ENCODE measurements at regions not wholly inside any gene's neighbourhood (a gene's known extent, or its start where the extent isn't known, plus 50 kb on each side); places are given as distances from the start of the nearest gene placed in this dataset.

DNA sequence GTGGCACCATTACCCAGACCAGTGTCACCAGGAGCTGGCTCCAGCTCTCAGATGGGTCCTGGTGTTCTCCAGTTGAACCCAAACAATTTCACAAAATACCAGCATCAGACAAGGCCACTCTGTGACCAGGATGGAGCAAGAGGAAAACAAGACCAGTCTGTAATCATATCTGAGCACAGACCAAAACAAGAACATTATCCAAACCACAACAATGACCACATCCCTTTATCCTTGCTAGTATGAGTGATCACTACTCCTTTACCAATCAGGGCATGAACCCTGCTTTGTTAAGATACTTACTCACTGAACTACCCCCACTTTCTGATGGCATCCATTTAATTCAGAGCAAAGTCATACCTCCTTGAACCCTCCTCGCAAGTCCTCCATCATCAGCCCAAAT, 145.9 kb downstream of the NUFIP1 start:
- Histone ChIP-seq H3K36me3 (ENCODE audit: low read depth, low read length) (no peaks in the 10 kb centered on the region), H4K20me1 (ENCODE audit: low read length) (no peaks in the 10 kb centered on the region), H3K9ac (ENCODE audit: low read length) (no peak overlapping the region), H3K4me1 (ENCODE audit: insufficient read depth, low read length) (peaks cover 14% of the 10 kb centered on the region), H3K9me2 (replicated peaks; ENCODE audit: low read length) (no peaks in the 10 kb centered on the region), H3F3A (ENCODE audit: low read length, unreplicated experiment) (no peaks in the 10 kb centered on the region), H3K9me3 (ENCODE audit: low read length) (no peaks in the 10 kb centered on the region), H3K4me3 (ENCODE audit: low read length) (no peak overlapping the region), H3K27me3 (ENCODE audit: low read length) (no peaks in the 10 kb centered on the region), H3K4me2 (ENCODE audit: low read length) (no peak overlapping the region), H3K27ac (ENCODE audit: low read length) (no peak overlapping the region), H2AFZ (ENCODE audit: low read length) (no peak overlapping the region), H3K79me2 (ENCODE audit: low read length) (no peaks in the 10 kb centered on the region)
- intact Hi-C loops (cut with micrococcal nuclease), result no loop called here
- no peak for ATAC-seq
- ChIA-PET POLR2A (ENCODE audit: unreplicated experiment) (no interaction called here), CTCF (no interaction called here)
- no TSS peak for BruUV-seq (replicated peaks)
- TF ChIP-seq, protein P1, sequence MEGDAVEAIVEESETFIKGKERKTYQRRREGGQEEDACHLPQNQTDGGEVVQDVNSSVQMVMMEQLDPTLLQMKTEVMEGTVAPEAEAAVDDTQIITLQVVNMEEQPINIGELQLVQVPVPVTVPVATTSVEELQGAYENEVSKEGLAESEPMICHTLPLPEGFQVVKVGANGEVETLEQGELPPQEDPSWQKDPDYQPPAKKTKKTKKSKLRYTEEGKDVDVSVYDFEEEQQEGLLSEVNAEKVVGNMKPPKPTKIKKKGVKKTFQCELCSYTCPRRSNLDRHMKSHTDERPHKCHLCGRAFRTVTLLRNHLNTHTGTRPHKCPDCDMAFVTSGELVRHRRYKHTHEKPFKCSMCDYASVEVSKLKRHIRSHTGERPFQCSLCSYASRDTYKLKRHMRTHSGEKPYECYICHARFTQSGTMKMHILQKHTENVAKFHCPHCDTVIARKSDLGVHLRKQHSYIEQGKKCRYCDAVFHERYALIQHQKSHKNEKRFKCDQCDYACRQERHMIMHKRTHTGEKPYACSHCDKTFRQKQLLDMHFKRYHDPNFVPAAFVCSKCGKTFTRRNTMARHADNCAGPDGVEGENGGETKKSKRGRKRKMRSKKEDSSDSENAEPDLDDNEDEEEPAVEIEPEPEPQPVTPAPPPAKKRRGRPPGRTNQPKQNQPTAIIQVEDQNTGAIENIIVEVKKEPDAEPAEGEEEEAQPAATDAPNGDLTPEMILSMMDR (conservative IDR thresholded peaks at IDR 0.05; ENCODE audit: low read depth, low read length), result no peak
- TF ChIP-seq EZH2phosphoT487 (IDR thresholded peaks at IDR 0.05; ENCODE audit: borderline replicate concordance, low read length) (no peak), EZH2 (IDR thresholded peaks at IDR 0.05; ENCODE audit: low read length, unreplicated experiment) (no peak)
- DNase-seq, result no peak

DNA sequence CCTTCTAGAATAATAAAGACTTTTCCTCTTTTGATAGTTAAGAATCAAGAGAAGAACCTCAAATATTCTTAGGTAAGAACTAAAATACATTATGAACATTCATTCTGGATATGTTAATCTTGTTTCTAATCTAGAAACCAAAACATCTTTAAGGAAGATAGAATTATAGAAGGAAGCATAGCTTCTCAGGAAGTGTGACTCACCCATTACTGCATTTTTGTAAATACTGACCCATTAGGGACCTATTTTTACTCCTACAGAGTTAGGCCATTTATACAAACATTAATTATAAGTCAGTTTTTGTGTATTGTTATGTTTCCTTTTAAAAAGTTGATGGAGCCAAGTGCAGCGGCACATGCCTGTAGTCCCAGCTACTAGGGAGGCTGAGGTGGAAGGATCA, 147.1 kb downstream of the NUFIP1 start:
- POLR2A ChIA-PET (ENCODE audit: unreplicated experiment), result no interaction called here
- Histone ChIP-seq H3K4me3 (ENCODE audit: low read length) (no peak overlapping the region), H3K36me3 (ENCODE audit: low read depth, low read length) (no peaks in the 10 kb centered on the region), H2AFZ (ENCODE audit: low read length) (no peak overlapping the region), H3K9ac (ENCODE audit: low read length) (no peak overlapping the region), H3K4me2 (ENCODE audit: low read length) (peak overlapping the region; percentile 25; the same call in 1 of the 2 replicates), H3K27ac (ENCODE audit: low read length) (peak overlapping the region; percentile 48), H3K27me3 (ENCODE audit: low read length) (no peaks in the 10 kb centered on the region), H3K9me3 (ENCODE audit: low read length) (no peaks in the 10 kb centered on the region), H3K9me2 (replicated peaks; ENCODE audit: low read length) (no peaks in the 10 kb centered on the region), H4K20me1 (ENCODE audit: low read length) (no peaks in the 10 kb centered on the region), H3K79me2 (ENCODE audit: low read length) (no peaks in the 10 kb centered on the region), H3F3A (ENCODE audit: low read length, unreplicated experiment) (no peaks in the 10 kb centered on the region), H3K4me1 (ENCODE audit: insufficient read depth, low read length) (peaks cover 23% of the 10 kb centered on the region)
- intact Hi-C loops (cut with micrococcal nuclease), result no loop called here
- BruUV-seq (replicated peaks), result no TSS peak
- DNase-seq (peak; percentile 75), ATAC-seq (peak; percentile 89)
- CTCF ChIA-PET, result interaction anchor here (0.5 kb wide), 1 partner anchor 234 kb away, joined by 9 read pairs; no protein-coding TSS in a partner anchor
- TF ChIP-seq EZH2phosphoT487 (IDR thresholded peaks at IDR 0.05; ENCODE audit: borderline replicate concordance, low read length), result no peak
- TF ChIP-seq, protein P1 (conservative IDR thresholded peaks at IDR 0.05; ENCODE audit: low read depth, low read length), result no peak
- TF ChIP-seq EZH2 (IDR thresholded peaks at IDR 0.05; ENCODE audit: low read length, unreplicated experiment), result no peak

DNA sequence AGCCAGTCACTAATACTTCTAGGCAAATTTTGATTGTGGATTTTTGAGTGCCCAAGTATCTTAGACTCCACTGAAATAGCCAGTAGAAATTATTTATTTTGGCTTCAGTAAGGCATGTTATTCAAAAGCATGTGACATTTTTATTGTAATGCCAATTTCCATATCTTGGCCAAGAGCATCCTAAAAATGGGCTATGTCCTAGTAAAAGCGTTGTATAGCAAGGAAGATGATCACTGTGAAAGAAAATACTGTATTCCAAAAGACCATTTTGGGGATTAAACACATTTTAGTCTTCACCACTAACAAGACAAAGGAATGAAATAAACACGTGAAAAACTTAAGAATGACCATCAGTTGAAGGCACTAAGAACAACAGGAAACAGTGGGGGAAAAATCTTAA, 149.1 kb downstream of the NUFIP1 start:
- TF ChIP-seq, protein P1 (conservative IDR thresholded peaks at IDR 0.05; ENCODE audit: low read depth, low read length), result no peak
- TF ChIP-seq EZH2 (IDR thresholded peaks at IDR 0.05; ENCODE audit: low read length, unreplicated experiment) (no peak), EZH2phosphoT487 (IDR thresholded peaks at IDR 0.05; ENCODE audit: borderline replicate concordance, low read length) (no peak)
- ChIA-PET CTCF (no interaction called here), POLR2A (ENCODE audit: unreplicated experiment) (no interaction called here)
- no peaks in the 10 kb centered on the region for H3K36me3 ChIP-seq (ENCODE audit: low read depth, low read length)
- no peak overlapping the region for H3K9ac ChIP-seq (ENCODE audit: low read length)
- H2AFZ ChIP-seq (ENCODE audit: low read length), result no peak overlapping the region
- no peaks in the 10 kb centered on the region for H3K79me2 ChIP-seq (ENCODE audit: low read length)
- no peaks in the 10 kb centered on the region for H3F3A ChIP-seq (ENCODE audit: low read length, unreplicated experiment)
- H3K27ac ChIP-seq (ENCODE audit: low read length), result no peak overlapping the region
- no peaks in the 10 kb centered on the region for H4K20me1 ChIP-seq (ENCODE audit: low read length)
- H3K9me3 ChIP-seq (ENCODE audit: low read length), result no peaks in the 10 kb centered on the region
- H3K4me1 ChIP-seq (ENCODE audit: insufficient read depth, low read length), result peaks cover 30% of the 10 kb centered on the region
- no peaks in the 10 kb centered on the region for H3K27me3 ChIP-seq (ENCODE audit: low read length)
- ATAC-seq (no peak), DNase-seq (no peak)
- intact Hi-C loops (cut with micrococcal nuclease), result no loop called here
- no peaks in the 10 kb centered on the region for H3K9me2 ChIP-seq (replicated peaks; ENCODE audit: low read length)
- BruUV-seq (replicated peaks), result no TSS peak
- no peak overlapping the region for H3K4me2 ChIP-seq (ENCODE audit: low read length)
- H3K4me3 ChIP-seq (ENCODE audit: low read length), result no peak overlapping the region

Measured in PC-3 (cell line).